ENCODE measurements at regions not wholly inside any gene's neighbourhood (a gene's known extent, or its start where the extent isn't known, plus 50 kb on each side); places are given as distances from the start of the nearest gene placed in this dataset.

DNA sequence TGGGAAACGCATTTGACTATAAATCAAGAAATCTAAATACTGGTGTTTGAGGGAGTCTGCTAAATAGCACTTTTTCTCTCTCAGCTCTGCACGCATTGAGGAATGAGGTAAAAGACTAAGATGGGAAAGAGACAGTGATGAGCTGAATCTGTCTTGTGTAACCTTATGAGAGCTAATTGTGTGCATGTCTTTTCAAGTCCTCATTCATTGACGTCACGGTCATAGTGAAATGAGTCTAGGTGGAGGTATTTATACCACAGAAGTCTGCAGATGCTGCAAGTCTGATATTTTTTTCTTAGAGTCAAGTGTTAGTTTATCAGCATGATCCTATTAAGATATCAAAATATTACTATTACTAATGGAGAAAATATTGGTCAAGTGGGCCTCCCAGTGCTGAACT is 361.5 kb upstream of the HS3ST1 start:
- H3K27ac Mint-ChIP-seq = no peak overlapping the region

GRCh38 chr4:11783588-11783987 is 354.9 kb upstream of the HS3ST1 start:
- ChIA-PET POLR2A (no interaction called here), CTCF (no interaction called here)
- DNase-seq (no peak), ATAC-seq (ENCODE audit: poor library complexity) (no peak)
- Mint-ChIP-seq H3K4me3 (no peak overlapping the region), H3K27ac (no peak overlapping the region), H3K9me3 (peaks cover 2% of the 10 kb centered on the region), H3K4me1 (ENCODE audit: low read depth) (no peaks in the 10 kb centered on the region), H3K27me3 (peaks cover 4% of the 10 kb centered on the region), H3K36me3 (ENCODE audit: low read depth) (no peaks in the 10 kb centered on the region)
- TF ChIP-seq, protein P1, sequence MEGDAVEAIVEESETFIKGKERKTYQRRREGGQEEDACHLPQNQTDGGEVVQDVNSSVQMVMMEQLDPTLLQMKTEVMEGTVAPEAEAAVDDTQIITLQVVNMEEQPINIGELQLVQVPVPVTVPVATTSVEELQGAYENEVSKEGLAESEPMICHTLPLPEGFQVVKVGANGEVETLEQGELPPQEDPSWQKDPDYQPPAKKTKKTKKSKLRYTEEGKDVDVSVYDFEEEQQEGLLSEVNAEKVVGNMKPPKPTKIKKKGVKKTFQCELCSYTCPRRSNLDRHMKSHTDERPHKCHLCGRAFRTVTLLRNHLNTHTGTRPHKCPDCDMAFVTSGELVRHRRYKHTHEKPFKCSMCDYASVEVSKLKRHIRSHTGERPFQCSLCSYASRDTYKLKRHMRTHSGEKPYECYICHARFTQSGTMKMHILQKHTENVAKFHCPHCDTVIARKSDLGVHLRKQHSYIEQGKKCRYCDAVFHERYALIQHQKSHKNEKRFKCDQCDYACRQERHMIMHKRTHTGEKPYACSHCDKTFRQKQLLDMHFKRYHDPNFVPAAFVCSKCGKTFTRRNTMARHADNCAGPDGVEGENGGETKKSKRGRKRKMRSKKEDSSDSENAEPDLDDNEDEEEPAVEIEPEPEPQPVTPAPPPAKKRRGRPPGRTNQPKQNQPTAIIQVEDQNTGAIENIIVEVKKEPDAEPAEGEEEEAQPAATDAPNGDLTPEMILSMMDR (IDR thresholded peaks at IDR 0.05) = no peak
- Histone ChIP-seq H3K27ac (ENCODE audit: low read depth in 1 of 2, low read length in 2 of 2) (no peak overlapping the region), H3K4me3 (ENCODE audit: low read length) (no peak overlapping the region), H3K27me3 (ENCODE audit: control insufficient read depth in 1 of 2, insufficient read depth in 2 of 2, low read length in 2 of 2) (no peaks in the 10 kb centered on the region), H3K4me1 (ENCODE audit: insufficient read depth, low read length) (no peaks in the 10 kb centered on the region), H3K9me3 (ENCODE audit: control insufficient read depth in 1 of 2, insufficient read depth in 1 of 2, low read length in 2 of 2) (no peaks in the 10 kb centered on the region), H3K36me3 (ENCODE audit: insufficient read depth, low read length) (no peaks in the 10 kb centered on the region)
- intact Hi-C loops (cut with DNase I, micrococcal nuclease) = no loop called here

More for the DNA sequence above, 361.5 kb upstream of the HS3ST1 start:
- ChIA-PET POLR2A (no interaction called here), CTCF (no interaction called here)
- no peaks in the 10 kb centered on the region for H3K4me1 Mint-ChIP-seq (ENCODE audit: low read depth)
- Histone ChIP-seq H3K4me3 (ENCODE audit: low read length) (no peak overlapping the region), H3K36me3 (ENCODE audit: insufficient read depth, low read length) (no peaks in the 10 kb centered on the region), H3K9me3 (ENCODE audit: control insufficient read depth in 1 of 2, insufficient read depth in 1 of 2, low read length in 2 of 2) (peaks cover 0 to 5% of the 10 kb centered on the region in 2 experiments), H3K27me3 (ENCODE audit: control insufficient read depth in 1 of 2, insufficient read depth in 2 of 2, low read length in 2 of 2) (no peaks in the 10 kb centered on the region), H3K27ac (ENCODE audit: low read depth in 1 of 2, low read length in 2 of 2) (no peak overlapping the region), H3K4me1 (ENCODE audit: insufficient read depth, low read length) (no peaks in the 10 kb centered on the region)
- H3K9me3 Mint-ChIP-seq = no peaks in the 10 kb centered on the region
- ATAC-seq (ENCODE audit: poor library complexity) (no peak), DNase-seq (no peak)
- no peak overlapping the region for H3K4me3 Mint-ChIP-seq
- intact Hi-C loops (cut with DNase I, micrococcal nuclease) = no loop called here
- TF ChIP-seq, protein P1 (IDR thresholded peaks at IDR 0.05) = no peak
- H3K27me3 Mint-ChIP-seq = no peaks in the 10 kb centered on the region
- H3K36me3 Mint-ChIP-seq (ENCODE audit: low read depth) = no peaks in the 10 kb centered on the region

DNA sequence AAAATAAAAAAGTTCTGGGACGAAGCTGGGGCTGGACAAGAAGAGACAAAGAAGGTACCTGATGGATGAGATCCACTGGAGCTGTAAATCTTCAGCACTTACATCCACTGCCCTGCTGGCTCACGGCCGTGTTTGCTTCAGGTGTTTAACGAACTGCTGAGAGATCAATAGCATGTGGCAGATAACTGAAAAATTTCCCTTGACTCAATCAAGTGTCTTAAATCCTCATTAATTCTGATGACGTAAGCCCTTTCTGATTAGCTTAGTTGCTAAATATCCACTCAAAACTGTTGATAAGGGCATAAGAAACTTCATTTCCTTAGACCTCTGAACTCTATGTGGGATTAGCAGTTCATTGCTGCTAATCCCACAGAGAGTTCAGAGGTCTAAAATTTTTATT is 354.2 kb upstream of the HS3ST1 start:
- no peak overlapping the region for H3K4me3 ChIP-seq (ENCODE audit: low read length)
- ChIA-PET POLR2A (no interaction called here), CTCF (interaction anchor here (0.8 kb wide), 1 partner anchor 12 kb away, joined by 3 read pairs; no protein-coding TSS in a partner anchor)
- no peaks in the 10 kb centered on the region for H3K4me1 ChIP-seq (ENCODE audit: insufficient read depth, low read length)
- H3K27me3 ChIP-seq (ENCODE audit: control insufficient read depth in 1 of 2, insufficient read depth in 2 of 2, low read length in 2 of 2) = no peaks in the 10 kb centered on the region
- intact Hi-C loops (cut with DNase I, micrococcal nuclease) = no loop called here
- no peak overlapping the region for H3K4me3 Mint-ChIP-seq
- H3K9me3 ChIP-seq (ENCODE audit: control insufficient read depth in 1 of 2, insufficient read depth in 1 of 2, low read length in 2 of 2) = no peaks in the 10 kb centered on the region
- ATAC-seq (ENCODE audit: poor library complexity) (no peak), DNase-seq (no peak)
- peaks cover 4% of the 10 kb centered on the region for H3K27me3 Mint-ChIP-seq
- peaks cover 2% of the 10 kb centered on the region for H3K9me3 Mint-ChIP-seq
- H3K27ac Mint-ChIP-seq = no peak overlapping the region
- no peaks in the 10 kb centered on the region for H3K36me3 Mint-ChIP-seq (ENCODE audit: low read depth)
- TF ChIP-seq, protein P1 (IDR thresholded peaks at IDR 0.05) = no peak
- no peaks in the 10 kb centered on the region for H3K4me1 Mint-ChIP-seq (ENCODE audit: low read depth)
- no peak overlapping the region for H3K27ac ChIP-seq (ENCODE audit: low read depth in 1 of 2, low read length in 2 of 2)
- H3K36me3 ChIP-seq (ENCODE audit: insufficient read depth, low read length) = no peaks in the 10 kb centered on the region
